HG03378 (cell line): ENCODE measurements at regions not wholly inside any gene's neighbourhood (a gene's known extent, or its start where the extent isn't known, plus 50 kb on each side); places are given as distances from the start of the nearest gene placed in this dataset.
"Not testable (repeated sequence)": the region's sequence is repeated elsewhere in the genome, so short reads cannot be mapped to it uniquely, and the experiment has no call there.

Experiments used
- ATAC-seq: cut with Tn5 transposase; IDR thresholded peaks from one replicate; pipeline ENCODE4 v1.9.1; 2021; ENCODE audit warnings: mild to moderate bottlenecking, moderate library complexity; ENCODE audit not compliant: unreplicated experiment

DNA sequence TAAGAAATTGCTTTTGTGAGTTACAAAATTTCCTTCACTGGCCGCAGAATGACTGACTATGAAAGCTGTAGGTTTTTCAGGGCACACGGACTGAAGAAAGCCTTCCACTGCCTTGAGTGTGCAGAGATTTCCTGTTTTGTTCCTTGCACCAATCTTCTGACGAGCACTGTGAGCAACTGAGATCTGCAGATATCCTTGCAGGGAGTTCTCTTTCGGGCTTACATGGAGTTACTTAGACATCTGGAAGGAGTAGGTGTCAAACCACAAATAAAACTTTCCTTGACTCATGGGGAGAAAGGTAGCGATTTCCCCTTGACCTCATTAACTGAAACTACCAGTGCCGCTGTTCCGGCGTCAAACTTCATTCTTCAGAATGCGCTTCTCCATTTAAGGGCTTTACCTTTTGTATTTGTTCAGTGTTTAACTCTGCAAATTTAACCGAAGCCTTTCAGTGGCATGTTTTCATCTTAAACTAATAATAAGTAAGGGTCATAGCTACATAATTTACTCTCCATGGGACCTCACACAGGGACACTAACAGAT lies 1175.3 kb downstream of the GATA3 start:
- no peak for ATAC-seq

- no peak for ATAC-seq
These were observed 1176.1 kb downstream of the GATA3 start for GRCh38 chr10:9230625-9231024.

DNA sequence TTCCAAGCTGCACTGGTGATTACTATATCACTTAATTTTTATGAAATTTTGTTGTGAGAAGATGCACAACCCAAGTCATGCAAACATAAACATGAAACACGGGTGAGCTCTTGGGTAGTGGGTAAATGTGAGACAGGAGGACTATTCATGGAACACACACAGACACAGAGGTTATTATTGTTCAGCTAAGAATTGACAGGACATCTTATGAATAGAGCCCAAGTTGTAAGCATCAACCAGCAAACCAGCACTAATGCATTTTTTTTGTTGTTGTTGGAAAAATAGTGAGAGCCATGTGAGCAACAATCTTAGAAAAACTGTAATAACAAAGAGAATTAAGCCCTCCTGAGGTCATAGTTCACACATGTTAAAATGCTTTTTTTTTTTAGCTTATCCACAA lies 1179.7 kb downstream of the GATA3 start:
- ATAC-seq: no peak

- no peak for ATAC-seq
These were observed 1183.6 kb downstream of the GATA3 start for GRCh38 chr10:9238041-9238440.

- no peak for ATAC-seq
These were observed 1184.8 kb downstream of the GATA3 start for GRCh38 chr10:9239298-9239697.

GRCh38 chr10:9243941-9244411 lies 1189.5 kb downstream of the GATA3 start:
- ATAC-seq: no peak

- ATAC-seq: no peak
These were observed 1190.4 kb downstream of the GATA3 start for GRCh38 chr10:9244864-9245263.

DNA sequence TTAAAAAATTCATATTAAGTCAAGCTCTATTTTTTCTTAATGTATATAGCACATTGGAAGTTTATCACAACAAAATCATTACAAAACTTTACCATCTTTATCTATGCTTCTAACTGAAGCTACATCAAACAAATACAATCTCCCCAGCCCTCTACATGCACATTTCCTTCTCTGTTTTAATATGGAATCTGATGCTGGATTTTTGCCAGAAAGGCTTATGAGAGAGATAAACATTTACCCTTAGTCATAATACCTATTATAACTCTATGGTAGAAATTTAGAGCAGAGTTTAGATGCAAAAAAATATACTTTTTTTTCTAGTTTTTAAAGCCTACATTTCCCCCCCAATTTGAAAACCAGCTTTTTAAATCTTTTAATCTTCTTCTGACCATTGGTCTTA lies 1198.6 kb downstream of the GATA3 start:
- no peak for ATAC-seq

DNA sequence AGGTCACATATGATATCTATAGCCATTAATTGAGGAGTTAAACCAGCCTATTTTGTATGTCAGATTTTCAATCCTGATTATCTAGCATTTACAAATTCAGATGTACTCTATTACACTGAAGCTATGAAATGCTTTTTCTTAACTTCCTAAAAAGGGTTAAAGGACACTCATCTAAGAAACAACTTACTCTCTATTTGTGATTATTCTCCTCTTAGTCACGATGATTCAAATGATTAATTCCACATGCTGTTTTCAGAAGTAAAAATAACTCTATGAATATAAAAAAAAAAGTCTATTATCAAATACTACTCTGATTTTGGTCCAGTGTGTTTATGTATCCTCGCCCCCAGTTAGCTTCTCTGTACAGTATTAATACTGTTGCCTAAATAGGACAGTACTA lies 1199.9 kb downstream of the GATA3 start:
- no peak for ATAC-seq

DNA sequence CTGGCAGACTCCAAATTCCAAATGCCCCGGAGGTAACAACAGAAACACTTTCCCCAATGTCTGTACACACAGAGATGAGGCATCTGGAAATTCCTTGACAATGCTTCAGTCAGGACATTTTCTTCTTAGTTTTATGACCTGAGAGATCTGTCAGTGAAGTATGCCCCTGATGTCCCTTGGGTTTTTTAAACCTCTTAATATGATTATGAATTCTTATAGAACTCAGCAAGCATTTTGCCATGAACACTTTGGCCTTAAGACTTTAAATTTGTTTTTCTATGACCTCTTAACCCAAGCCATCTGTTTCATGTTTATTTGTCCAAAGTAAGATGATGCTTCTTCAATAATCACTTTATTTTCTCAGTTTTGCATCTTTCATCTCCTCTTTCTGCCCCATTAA lies 1206.2 kb downstream of the GATA3 start:
- ATAC-seq: no peak

DNA sequence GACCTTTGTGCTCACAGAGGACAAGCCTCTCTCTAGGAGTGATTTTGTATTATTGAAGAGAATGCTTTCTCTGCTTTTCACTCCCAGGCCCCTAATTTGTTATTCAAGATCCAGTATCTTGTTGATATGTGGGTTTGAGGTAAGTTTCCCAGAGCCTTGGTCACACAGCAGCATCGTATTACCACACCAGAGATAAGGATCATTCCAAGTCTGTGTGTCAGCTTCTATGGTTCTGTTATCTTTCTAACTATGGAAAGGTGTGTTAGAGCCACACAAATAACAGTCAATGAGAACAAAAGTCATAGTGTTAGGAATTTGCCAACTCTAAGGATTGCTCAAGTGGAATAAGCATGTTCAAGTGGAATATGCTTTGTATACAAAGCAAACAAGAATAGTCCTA lies 1208.3 kb downstream of the GATA3 start:
- no peak for ATAC-seq

- ATAC-seq: no peak
These were observed 1213.7 kb downstream of the GATA3 start for GRCh38 chr10:9268176-9268575.

DNA sequence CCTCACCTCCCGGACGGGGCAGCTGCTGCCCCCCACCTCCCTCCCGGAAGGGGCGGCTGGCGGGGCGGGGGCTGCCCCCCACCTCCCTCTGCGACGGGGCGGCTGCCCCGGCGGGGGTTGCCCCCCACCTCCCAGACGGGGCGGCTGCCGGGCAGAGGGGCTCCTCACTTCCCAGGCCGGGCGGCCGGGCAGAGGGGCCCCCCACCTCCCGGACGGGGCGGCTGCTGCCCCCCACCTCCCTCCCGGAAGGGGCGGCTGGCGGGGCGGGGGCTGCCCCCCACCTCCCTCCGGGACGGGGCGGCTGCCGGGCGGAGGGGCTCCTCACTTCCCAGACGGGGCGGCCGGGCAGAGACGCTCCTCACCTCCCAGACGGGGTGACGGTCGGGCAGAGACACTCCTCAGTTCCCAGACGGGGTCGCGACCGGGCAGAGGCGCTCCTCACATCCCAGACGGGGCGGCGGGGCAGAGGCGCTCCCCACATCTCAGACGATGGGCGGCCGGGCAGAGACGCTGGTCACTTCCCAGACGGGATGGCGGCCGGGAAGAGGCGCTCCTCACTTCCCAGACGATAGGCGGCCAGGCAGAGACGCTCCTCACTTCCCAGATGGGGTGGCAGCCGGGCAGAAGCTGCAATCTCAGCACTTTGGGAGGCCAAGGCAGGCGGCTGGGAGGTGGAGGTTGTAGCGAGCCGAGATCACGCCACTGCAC lies 1218.8 kb downstream of the GATA3 start:
- ATAC-seq: not testable (repeated sequence)

- ATAC-seq: no peak
These were observed 1219.8 kb downstream of the GATA3 start for GRCh38 chr10:9274206-9274755.

DNA sequence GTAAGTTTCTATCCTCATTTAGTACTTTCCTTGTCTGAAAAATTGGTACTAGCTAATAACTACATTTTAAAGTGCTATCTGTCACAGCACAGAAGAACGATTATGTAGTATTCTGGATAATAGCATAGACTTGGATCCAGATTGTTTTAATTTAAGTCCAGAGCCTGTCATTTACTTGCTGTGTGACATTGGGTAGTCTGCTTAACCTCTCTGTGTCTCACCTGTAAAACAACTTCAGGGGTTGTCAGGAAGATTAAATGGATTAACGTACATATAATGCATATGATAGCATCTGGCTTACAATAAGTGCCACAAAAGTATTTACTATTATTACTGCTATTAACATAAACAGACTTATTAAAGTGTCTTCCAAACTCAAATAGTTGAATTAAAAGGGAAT lies 1221.4 kb downstream of the GATA3 start:
- no peak for ATAC-seq

DNA sequence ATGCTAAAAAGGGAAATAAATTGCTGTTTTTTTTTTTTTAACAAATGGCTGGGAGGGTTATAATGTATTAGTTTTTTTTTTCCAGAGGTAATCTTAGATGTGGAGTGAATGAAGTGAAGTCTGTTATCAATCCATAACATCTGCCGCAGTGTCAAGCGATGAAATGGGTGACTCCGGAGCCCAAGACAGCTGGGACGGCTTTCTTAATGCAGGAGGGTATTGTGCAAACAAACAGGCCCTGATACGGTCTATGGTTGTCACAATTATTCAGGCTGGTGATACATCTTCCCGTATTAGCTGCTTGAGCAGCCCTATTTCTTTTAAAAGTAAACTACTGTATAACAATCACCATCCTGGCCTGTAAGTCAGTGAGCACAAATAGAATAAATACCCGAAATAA lies 1231.2 kb downstream of the GATA3 start:
- no peak for ATAC-seq

DNA sequence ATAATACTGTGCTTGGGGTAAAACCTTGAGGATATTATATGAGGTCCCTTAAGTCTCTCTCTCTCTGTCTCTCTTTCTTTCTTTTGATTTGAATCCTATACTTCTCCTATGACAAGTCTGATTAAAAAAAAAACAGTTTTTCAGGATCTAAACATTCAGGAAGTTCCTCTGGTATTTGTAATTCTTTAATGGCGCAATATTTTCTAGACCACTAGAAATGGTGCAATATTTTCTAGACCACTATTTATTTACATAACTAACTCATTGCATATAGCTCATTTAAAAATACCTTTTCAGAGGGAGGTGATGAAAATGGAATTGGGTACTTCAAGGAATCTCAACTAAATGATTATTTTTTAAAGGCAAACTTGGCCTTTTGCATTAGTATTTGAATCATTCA lies 1235.3 kb downstream of the GATA3 start:
- no peak for ATAC-seq

DNA sequence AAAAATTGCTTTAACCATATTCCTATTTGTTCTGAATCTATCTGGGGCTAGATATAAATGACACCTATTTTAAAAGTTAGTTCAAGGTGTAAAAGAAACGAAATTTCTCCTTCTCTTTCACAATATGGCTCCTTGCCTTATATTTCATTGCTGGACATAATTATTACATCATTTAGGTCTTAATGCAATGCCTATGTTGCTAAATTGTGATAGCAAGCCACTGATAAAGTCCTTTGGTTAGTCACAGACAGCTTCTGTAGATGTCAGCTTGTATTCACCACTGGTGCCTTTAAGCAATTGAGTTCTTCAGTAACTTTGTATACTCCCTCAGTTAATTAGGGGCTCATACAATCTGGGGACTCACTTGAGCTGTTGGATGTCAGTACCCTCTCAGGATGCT lies 1236.6 kb downstream of the GATA3 start:
- ATAC-seq: no peak

DNA sequence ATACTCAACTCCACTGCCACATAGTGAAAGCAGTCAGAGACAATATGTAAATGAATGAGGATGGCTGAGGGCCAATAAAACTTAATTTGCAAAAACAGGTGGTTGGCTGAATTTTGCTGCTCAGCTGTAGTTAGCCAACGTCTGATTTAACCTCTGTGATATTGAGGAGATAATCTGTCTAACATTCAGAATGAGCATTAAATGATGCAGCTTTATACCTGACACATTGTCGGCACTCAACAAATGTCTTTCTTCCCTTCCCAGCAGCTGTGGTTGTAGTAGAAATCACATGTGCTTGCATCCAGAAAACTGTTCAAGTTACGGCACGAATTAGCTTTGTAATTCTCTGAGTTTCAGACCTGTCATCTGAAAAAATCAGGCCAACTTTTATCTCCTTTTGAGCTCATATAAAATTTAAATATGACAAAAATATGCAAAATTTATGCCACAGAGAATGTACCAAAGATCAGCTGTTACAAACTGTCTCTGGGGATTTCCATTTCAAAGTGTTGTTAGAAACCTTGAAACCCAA lies 1239.7 kb downstream of the GATA3 start:
- peak; percentile 21 for ATAC-seq

DNA sequence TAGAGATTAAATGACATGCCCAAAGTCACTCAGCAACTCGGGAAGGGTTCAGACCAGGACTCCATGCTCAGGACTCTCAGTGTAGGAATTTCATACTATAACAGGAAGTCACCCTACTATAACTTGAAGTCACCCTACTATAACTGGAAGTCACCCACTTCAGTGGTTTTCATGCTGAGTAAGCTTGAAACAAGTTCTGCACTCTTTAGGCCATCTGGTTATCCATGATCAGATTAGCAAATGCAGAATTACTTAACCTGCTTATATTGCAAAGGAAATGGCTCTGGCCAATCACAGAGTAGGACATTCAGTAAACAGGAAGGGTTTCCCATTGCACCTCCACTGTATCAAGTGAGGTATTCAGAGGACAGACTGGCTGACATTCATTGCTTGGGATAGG lies 1240.4 kb downstream of the GATA3 start:
- peak; percentile 95 for ATAC-seq

GRCh38 chr10:9296190-9296589 lies 1241.7 kb downstream of the GATA3 start:
- no peak for ATAC-seq

DNA sequence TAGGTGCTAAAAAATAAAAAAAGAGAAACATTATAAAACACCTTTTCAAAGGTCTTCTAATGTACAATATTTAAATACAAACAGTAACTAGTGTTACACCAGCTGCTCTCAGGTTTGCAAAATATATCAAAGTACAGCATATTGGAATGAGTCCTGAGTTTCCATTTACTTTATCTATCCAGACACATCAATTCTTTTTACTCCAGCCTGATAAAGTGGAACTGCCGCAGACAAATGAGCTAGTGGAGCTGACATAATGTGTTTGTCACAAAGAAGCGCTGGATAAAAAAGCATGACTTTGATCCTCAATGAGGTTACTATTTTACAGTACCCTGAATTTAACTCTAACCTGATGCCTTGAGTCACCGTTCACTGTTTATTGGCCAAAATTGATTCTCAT lies 1243.1 kb downstream of the GATA3 start:
- no peak for ATAC-seq
